GM21723 (cell line): ENCODE measurements at regions not wholly inside any gene's neighbourhood (a gene's known extent, or its start where the extent isn't known, plus 50 kb on each side); places are given as distances from the start of the nearest gene placed in this dataset.

Experiments
- ATAC-seq: cut with Tn5 transposase; IDR thresholded peaks from one replicate; pipeline ENCODE4 v1.9.1; 2021; ENCODE audit warnings: mild to moderate bottlenecking, moderate library complexity; ENCODE audit not compliant: unreplicated experiment

DNA sequence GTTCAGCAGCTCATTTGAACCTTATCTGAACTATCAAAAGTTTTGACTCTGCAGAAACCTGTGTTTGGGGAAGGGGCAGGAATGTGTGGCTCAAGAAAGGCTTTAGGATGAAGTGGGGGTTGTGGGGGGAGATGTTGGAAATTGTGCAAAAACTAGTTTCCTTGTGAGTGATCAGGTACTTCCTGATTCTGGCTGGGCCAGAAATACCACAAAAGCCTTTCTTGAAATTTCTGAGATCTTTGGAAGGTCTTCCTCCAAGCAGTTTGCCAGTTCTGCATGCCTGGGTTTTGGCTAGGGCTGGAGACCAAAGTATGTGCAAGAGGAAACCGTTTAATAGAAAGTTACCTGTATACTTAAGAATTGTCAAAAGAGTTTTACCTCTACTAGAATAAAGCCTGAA is 116.6 kb downstream of the BMP2 start:
- ATAC-seq, result no peak

- ATAC-seq, result no peak
These were observed 118.7 kb downstream of the BMP2 start for GRCh38 chr20:6886065-6886729.

DNA sequence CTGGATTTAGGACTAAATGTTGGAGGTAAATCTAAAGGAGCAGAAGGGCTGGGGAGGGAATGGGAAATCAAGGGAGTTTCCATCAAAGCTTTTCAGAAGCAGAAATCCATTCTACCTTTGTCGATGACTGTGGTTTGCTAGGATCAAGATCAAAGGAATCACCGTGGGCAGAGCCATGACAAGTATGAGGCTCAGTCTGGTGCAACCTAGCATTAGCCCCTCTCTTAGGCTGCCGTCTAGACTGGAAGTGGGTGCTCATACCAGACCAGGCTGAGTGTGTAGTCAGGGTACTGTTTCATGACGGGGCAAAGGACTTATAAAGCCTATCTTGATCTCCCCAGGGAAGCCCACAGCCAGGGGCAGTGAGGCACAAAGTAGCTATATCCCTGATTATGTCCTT is 120.5 kb downstream of the BMP2 start:
- no peak for ATAC-seq

- no peak for ATAC-seq
These were observed 121.4 kb downstream of the BMP2 start for GRCh38 chr20:6888736-6889395.

DNA sequence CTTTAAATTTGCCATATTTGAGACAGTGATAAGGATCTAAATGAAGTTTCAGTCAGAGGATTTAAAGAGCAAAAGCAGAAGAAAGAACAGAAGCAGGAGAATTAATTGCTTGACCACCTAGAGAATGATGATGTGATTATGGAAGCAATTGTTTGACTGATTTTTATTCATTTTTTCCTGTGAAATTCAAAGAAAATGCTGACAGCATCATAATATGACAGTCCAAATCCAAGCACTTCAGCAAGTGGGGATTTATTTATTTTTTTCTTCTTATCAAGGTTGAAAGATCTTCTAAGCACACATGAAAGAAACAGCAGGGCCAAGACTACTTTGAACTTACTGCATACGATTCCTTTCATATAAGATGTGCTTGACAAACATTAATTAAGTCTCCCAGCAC is 125.2 kb downstream of the BMP2 start:
- no peak for ATAC-seq

DNA sequence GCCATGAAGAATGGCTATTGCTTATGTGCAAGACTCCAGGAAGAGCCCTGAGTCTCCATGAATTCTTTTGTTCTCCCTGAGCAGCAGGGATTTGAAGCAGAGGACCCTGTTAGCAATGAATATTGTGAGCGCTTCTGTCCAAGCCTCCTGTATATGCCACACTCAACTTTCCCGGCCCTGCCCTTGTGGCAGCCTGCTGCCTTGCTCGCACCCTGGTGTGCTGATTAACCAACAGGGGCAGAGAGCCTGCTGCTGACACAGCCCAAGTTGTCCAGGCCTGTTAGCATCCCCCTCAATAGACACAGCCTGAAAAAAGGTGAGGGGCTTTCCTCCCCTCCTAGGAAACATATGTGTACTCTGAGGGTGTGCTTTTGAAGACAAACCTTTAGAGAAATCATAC is 131.4 kb downstream of the BMP2 start:
- no peak for ATAC-seq

- ATAC-seq, result no peak
These were observed 139.4 kb downstream of the BMP2 start for GRCh38 chr20:6906871-6907270.

DNA sequence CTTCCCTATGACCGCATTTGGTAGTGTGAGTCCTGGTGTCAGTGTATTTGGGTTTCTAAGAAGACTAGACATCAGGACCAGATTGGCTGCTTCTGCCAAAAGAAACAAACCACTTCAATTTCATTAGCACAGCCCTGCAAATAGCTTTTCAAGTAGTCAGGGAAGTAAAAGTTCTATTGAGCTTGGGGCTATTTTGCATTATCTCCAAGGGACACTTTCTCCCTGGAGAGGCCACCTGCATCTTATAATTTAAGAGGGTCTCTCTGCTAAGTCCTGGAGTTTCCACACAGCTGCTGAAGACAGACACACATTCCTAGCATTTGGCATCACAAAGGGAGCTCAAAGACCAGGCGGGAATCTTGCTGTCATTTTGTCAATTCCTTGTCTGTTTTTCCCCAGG is 141.2 kb downstream of the BMP2 start:
- ATAC-seq, result no peak

DNA sequence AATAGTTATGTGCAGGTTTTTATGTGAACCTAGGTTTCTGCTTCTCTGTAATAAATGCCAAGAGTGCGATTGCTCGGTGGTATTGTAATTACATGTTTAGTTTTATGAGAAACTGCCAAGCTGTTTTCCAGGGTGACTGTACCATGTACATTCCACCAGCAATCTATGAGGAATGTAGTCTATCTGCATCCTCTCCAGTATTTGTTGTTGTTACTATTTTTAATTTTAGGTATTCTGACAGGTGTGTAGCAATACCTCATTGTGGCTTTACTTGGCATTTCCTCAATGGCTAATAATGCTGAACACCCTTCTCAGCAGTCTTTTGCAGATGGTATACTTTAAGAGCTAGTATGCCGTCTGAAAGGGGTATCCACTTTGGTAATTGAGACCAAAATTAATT is 142.1 kb downstream of the BMP2 start:
- no peak for ATAC-seq

DNA sequence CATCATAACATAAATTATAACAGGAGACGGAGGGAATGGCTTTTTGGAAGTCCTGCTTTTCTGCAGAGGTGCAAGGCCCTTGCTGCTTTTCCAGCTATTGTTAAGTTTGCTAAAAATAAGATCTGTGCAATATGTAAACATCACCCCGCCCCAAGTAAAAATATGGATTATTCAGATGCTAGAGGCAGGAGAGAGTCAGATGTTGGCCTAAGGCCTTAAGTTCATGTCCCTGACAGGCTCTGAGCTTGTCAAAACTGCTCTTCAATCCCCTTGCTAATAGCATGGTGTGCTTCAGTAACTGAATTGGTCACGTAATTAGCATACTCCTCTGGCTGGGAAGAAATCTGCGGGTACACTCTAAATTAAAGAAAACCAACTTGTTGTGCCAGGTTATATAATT is 147.5 kb downstream of the BMP2 start:
- ATAC-seq, result no peak

- no peak for ATAC-seq
These were observed 149.5 kb downstream of the BMP2 start for GRCh38 chr20:6916938-6917337.

DNA sequence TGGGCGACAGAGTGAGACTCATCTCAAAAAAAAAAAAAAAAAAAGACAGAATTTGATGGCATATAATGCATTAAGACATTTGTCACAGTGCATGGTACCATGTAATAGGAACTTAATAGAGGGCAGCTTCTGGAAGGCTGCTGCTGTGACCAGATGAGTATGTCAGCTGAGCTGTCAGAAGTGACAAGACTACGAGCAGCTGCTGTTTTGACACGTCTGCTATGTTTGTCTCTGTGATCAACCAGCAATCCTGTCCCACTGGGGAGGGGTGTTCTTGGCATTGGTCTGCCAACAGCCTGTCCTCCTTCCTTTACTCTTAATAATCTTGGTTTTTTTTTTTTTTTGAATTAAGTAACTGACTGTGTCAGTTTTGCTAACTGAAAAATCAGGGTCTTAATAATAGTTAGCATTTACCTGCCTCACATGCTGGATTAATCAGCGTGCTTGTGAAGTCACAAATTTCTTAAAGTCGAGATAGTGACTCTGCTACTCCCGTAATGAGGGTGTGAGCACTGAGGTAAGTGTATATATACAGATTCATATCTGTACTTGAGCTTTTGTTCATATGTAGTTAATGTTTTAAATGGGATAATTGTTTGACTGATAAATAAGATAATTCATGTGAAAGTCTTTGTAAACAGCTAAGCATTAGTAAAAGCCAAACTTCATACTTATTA is 152.4 kb downstream of the BMP2 start:
- ATAC-seq, result no peak

- ATAC-seq, result no peak
These were observed 153.6 kb downstream of the BMP2 start for GRCh38 chr20:6920991-6921613.

GRCh38 chr20:6921717-6922386 is 154.4 kb downstream of the BMP2 start:
- no peak for ATAC-seq

- ATAC-seq, result no peak
These were observed 157.2 kb downstream of the BMP2 start for GRCh38 chr20:6924681-6925080.

DNA sequence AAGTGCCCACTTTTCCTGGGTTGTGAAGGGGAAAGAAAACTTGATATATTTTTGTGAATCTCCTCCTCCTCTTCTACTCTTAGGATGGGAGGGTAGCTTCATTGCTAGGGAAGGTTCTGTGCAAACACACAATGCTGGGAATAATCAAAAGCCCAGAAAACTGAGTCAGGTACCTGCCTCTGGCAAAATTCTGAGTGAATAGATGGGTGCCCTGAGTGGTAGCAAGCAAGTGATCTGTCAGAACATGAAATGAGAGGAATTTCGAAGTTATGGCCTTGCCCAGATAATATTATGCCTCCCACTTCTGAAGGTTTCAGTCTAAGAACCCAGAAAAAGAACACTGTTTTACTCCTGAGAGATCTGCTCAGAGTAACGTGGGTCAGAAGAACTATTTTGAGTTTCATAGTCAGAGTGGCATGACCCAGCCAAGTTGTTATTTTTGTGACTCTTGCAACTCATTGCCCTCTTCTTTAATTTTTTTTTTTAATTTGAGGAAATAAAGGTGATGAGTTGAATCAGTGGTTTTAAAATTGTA is 158.3 kb downstream of the BMP2 start:
- no peak for ATAC-seq

GRCh38 chr20:6940048-6940447 is 172.6 kb downstream of the BMP2 start:
- ATAC-seq, result no peak

- ATAC-seq, result no peak
These were observed 173.4 kb downstream of the BMP2 start for GRCh38 chr20:6940876-6941275.

- ATAC-seq, result no peak
These were observed 174.1 kb downstream of the BMP2 start for GRCh38 chr20:6941571-6941970.

DNA sequence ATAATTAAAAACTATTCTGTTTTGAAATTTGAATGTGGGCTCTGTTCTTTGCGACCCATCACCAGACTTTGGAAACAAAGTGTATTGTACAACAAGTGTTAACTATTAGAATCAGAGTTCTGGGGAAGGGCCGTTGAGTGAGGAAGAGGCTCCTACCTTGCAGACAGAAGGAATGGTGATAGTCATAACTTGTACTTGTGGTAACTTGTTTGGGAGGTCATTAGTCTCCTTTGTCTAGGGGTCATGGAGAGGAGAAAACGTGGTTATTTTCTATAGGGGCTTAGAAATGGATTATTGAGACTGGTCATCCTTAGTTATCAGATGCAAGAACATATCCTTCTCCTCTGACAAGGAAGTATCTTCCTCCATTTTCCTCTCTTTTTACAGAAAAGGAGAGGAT is 174.8 kb downstream of the BMP2 start:
- no peak for ATAC-seq

GRCh38 chr20:6944292-6944691 is 176.8 kb downstream of the BMP2 start:
- ATAC-seq, result no peak
